ENCODE measurements at regions not wholly inside any gene's neighbourhood (a gene's known extent, or its start where the extent isn't known, plus 50 kb on each side); places are given as distances from the start of the nearest gene placed in this dataset.

DNA sequence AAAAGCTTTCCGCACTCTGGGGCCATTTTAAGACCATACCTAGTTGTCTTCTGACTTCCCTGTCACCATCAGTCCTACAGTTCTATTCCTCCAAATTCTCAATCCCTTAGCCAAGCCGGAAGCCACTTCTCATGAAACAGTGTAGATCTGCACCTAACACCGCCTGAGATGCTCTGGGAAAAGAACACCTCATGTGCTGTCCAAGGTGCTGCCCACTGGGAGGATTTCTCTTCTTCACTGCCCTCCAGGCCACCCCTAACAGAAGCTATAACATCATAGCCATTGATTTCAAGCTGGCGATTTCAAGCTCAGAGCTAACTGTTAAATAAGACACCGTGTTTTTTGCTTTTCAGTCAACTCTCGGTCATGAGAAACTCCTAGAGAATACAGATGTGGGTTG, 559.3 kb downstream of the CCDC171 start:
- H3K4me1 ChIP-seq (ENCODE audit: control insufficient read depth in 3 of 3, insufficient read depth in 3 of 3, low read length in 3 of 3), result no peaks in the 10 kb centered on the region
- no peak overlapping the region for H3K27ac ChIP-seq (ENCODE audit: low read depth, low read length)
- no peak overlapping the region for H3K4me3 ChIP-seq (ENCODE audit: low read length in 3 of 3)
- no peaks in the 10 kb centered on the region for H3K9me3 ChIP-seq (ENCODE audit: control insufficient read depth in 3 of 3, low read length in 3 of 3)
- no peak overlapping the region for H3K9ac ChIP-seq (ENCODE audit: low read depth in 1 of 3, low read length in 3 of 3)
- no peaks in the 10 kb centered on the region for H3K36me3 ChIP-seq (ENCODE audit: control insufficient read depth in 3 of 3, insufficient read depth in 3 of 3, low read length in 3 of 3)
- no peaks in the 10 kb centered on the region for H3K27me3 ChIP-seq (ENCODE audit: control insufficient read depth in 3 of 3, insufficient read depth in 3 of 3, low read length in 3 of 3)

DNA sequence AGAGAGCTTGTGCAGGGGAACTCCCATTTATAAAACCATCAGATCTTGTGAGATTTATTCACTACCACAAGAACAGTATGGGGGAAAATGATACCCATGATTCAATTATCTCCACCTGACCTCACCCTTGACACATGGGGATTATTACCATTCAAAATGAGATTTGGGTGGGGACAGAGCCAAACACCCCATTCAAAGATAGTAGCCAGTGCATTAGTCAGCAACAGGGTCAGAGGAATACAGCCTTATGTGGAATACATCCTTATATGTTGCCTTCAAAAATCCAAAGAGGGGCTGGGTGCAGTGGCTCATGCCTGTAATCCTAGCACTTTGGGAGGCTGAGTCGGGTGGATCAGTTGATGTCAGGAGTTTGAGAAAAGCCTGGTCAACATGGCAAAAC, 563.2 kb downstream of the CCDC171 start:
- no peaks in the 10 kb centered on the region for H3K36me3 ChIP-seq (ENCODE audit: control insufficient read depth in 3 of 3, insufficient read depth in 3 of 3, low read length in 3 of 3)
- H3K9me3 ChIP-seq (ENCODE audit: control insufficient read depth in 3 of 3, low read length in 3 of 3), result no peaks in the 10 kb centered on the region
- H3K4me1 ChIP-seq (ENCODE audit: control insufficient read depth in 3 of 3, insufficient read depth in 3 of 3, low read length in 3 of 3), result no peaks in the 10 kb centered on the region
- H3K27me3 ChIP-seq (ENCODE audit: control insufficient read depth in 3 of 3, insufficient read depth in 3 of 3, low read length in 3 of 3), result no peaks in the 10 kb centered on the region
- no peak overlapping the region for H3K4me3 ChIP-seq (ENCODE audit: low read length in 3 of 3)
- H3K9ac ChIP-seq (ENCODE audit: low read depth in 1 of 3, low read length in 3 of 3), result no peak overlapping the region
- H3K27ac ChIP-seq (ENCODE audit: low read depth, low read length), result no peak overlapping the region

DNA sequence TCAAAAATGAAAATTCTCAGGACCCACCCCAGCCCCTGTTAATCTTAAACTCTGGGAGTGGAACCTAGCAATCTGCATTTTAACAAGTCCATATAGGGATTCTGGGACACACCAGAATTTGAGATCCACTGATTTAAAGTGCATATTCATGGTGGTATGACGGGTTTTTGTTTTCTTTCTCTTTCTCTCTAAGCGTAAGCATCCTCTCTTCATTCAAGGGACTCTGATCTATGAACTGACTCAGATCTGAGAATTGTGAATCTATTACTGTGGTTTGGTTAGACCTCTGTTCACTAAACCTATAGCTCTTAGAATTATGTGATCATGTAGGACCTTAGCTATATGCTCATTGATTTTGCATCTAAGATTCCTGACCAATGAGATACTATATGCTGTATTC, 565.2 kb downstream of the CCDC171 start:
- H3K4me1 ChIP-seq (ENCODE audit: control insufficient read depth in 3 of 3, insufficient read depth in 3 of 3, low read length in 3 of 3), result no peaks in the 10 kb centered on the region
- H3K9ac ChIP-seq (ENCODE audit: low read depth in 1 of 3, low read length in 3 of 3), result no peak overlapping the region
- no peaks in the 10 kb centered on the region for H3K27me3 ChIP-seq (ENCODE audit: control insufficient read depth in 3 of 3, insufficient read depth in 3 of 3, low read length in 3 of 3)
- H3K9me3 ChIP-seq (ENCODE audit: control insufficient read depth in 3 of 3, low read length in 3 of 3), result no peaks in the 10 kb centered on the region
- no peaks in the 10 kb centered on the region for H3K36me3 ChIP-seq (ENCODE audit: control insufficient read depth in 3 of 3, insufficient read depth in 3 of 3, low read length in 3 of 3)
- H3K4me3 ChIP-seq (ENCODE audit: low read length in 3 of 3), result no peak overlapping the region
- H3K27ac ChIP-seq (ENCODE audit: low read depth, low read length), result no peak overlapping the region

DNA sequence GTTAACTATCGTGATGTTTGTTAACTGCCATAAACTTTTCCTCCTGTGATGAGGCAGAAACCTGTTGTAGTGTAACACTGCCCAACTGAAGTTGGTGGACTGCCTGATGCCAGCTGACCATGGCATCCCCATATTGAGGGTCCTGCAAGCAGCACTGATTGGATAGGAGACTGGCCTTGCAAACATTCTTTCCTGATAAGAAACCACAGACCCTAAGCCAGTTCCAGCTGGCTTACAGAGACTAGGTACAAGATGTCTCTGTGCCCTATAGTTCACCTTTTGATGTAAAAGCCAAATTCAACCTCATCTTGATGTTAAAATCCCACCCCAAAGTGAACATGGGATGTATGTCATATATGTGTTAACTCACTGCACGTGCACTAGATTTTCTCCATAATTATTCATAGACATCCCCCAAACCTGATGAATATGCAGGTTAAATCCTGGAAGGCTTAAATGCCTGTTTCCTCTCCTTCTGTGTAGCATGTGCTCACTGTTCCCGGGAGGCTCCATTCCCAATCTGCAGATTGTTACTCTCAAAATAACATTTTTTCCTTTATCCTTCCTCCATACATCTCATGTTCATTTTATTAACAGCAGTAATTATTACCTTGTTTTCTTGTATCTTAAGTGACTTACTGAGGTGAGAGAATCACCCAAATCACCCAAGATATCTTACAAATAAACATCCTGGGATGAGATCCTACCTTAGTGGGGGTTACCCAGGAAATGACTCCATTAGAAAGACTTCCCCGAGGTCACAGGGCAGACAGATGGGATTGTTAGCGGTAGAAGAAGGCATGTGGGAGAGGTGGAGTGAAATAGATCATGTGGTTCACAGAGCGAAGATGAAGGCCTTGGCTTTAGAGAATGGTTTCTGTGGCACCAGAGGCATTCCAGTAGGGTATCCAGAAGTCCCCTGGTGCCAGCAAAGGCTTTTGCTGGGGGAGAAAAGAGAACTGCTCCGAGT, 566.7 kb downstream of the CCDC171 start:
- Histone ChIP-seq H3K36me3 (ENCODE audit: control insufficient read depth in 3 of 3, insufficient read depth in 3 of 3, low read length in 3 of 3) (no peaks in the 10 kb centered on the region), H3K27ac (ENCODE audit: low read depth, low read length) (no peak overlapping the region), H3K4me3 (ENCODE audit: low read length in 3 of 3) (no peak overlapping the region), H3K4me1 (ENCODE audit: control insufficient read depth in 3 of 3, insufficient read depth in 3 of 3, low read length in 3 of 3) (no peaks in the 10 kb centered on the region), H3K9ac (ENCODE audit: low read depth in 1 of 3, low read length in 3 of 3) (no peak overlapping the region), H3K27me3 (ENCODE audit: control insufficient read depth in 3 of 3, insufficient read depth in 3 of 3, low read length in 3 of 3) (no peaks in the 10 kb centered on the region), H3K9me3 (ENCODE audit: control insufficient read depth in 3 of 3, low read length in 3 of 3) (no peaks in the 10 kb centered on the region)

DNA sequence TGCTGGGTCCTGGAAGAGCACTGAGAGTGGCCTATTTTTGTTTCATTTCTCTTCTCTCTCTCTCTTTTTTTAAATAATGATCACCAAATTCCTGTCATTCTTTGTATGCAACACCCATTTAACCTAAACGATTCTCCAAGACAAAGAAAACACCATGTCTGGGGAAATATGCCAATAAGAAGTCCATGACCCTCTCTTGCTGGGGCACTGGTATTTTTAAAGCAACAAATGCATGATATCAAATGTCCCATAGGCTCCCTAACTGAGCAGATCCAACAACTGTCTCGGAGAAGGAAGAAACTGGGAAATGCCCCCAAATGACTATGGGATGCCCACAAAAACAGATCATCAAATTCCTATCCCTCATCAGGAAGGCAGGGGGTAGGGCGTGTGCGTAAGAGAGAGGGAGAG, 567.4 kb downstream of the CCDC171 start:
- H3K36me3 ChIP-seq (ENCODE audit: control insufficient read depth in 3 of 3, insufficient read depth in 3 of 3, low read length in 3 of 3), result no peaks in the 10 kb centered on the region
- no peak overlapping the region for H3K9ac ChIP-seq (ENCODE audit: low read depth in 1 of 3, low read length in 3 of 3)
- H3K4me1 ChIP-seq (ENCODE audit: control insufficient read depth in 3 of 3, insufficient read depth in 3 of 3, low read length in 3 of 3), result no peaks in the 10 kb centered on the region
- H3K4me3 ChIP-seq (ENCODE audit: low read length in 3 of 3), result no peak overlapping the region
- H3K9me3 ChIP-seq (ENCODE audit: control insufficient read depth in 3 of 3, low read length in 3 of 3), result no peaks in the 10 kb centered on the region
- H3K27me3 ChIP-seq (ENCODE audit: control insufficient read depth in 3 of 3, insufficient read depth in 3 of 3, low read length in 3 of 3), result no peaks in the 10 kb centered on the region
- no peak overlapping the region for H3K27ac ChIP-seq (ENCODE audit: low read depth, low read length)

DNA sequence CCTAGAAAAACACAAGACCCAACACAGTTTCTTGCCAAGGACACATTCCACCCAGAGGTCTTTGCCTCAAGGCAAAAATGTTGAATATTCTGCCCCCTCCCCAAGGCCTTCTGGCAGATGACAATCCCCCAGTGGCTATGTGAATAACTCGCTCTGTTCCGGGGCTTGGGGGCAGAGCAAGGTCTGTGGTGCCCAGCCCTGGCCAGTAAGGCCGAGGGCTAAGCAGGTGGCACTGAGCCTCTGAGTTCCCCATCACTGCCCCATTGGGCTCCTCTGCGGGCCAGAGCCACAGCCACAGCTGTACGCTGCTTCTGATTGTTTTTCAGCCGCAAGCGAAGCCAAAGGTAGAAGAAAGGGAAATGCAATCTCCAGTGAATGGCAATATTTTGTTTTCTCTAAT, 567.9 kb downstream of the CCDC171 start:
- Histone ChIP-seq H3K9ac (ENCODE audit: low read depth in 1 of 3, low read length in 3 of 3) (no peak overlapping the region), H3K9me3 (ENCODE audit: control insufficient read depth in 3 of 3, low read length in 3 of 3) (no peaks in the 10 kb centered on the region), H3K4me3 (ENCODE audit: low read length in 3 of 3) (no peak overlapping the region), H3K27me3 (ENCODE audit: control insufficient read depth in 3 of 3, insufficient read depth in 3 of 3, low read length in 3 of 3) (no peaks in the 10 kb centered on the region), H3K27ac (ENCODE audit: low read depth, low read length) (no peak overlapping the region), H3K4me1 (ENCODE audit: control insufficient read depth in 3 of 3, insufficient read depth in 3 of 3, low read length in 3 of 3) (no peaks in the 10 kb centered on the region), H3K36me3 (ENCODE audit: control insufficient read depth in 3 of 3, insufficient read depth in 3 of 3, low read length in 3 of 3) (no peaks in the 10 kb centered on the region)

DNA sequence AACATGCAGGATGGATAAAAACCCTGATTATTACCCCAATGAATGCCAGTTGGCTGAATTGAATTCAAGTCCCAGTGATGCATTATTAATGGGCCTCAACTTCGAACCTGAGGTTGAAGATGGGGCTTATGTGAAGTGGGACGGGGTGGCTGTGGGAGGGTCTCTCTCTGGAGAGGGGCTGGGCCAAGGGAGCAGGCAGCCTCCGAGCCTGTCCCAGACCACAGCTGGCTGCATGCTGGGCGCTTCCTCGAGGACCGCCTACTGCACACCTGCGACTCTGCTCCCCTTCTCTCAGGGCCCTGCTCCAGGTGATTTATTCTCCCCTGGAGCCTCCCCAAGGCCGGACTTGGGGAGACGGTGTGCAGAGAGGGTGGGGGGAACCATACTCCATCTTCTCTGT, 568.3 kb downstream of the CCDC171 start:
- Histone ChIP-seq H3K4me3 (ENCODE audit: low read length in 3 of 3) (no peak overlapping the region), H3K4me1 (ENCODE audit: control insufficient read depth in 3 of 3, insufficient read depth in 3 of 3, low read length in 3 of 3) (no peaks in the 10 kb centered on the region), H3K9me3 (ENCODE audit: control insufficient read depth in 3 of 3, low read length in 3 of 3) (no peaks in the 10 kb centered on the region), H3K27me3 (ENCODE audit: control insufficient read depth in 3 of 3, insufficient read depth in 3 of 3, low read length in 3 of 3) (no peaks in the 10 kb centered on the region), H3K27ac (ENCODE audit: low read depth, low read length) (no peak overlapping the region), H3K9ac (ENCODE audit: low read depth in 1 of 3, low read length in 3 of 3) (no peak overlapping the region), H3K36me3 (ENCODE audit: control insufficient read depth in 3 of 3, insufficient read depth in 3 of 3, low read length in 3 of 3) (no peaks in the 10 kb centered on the region)

DNA sequence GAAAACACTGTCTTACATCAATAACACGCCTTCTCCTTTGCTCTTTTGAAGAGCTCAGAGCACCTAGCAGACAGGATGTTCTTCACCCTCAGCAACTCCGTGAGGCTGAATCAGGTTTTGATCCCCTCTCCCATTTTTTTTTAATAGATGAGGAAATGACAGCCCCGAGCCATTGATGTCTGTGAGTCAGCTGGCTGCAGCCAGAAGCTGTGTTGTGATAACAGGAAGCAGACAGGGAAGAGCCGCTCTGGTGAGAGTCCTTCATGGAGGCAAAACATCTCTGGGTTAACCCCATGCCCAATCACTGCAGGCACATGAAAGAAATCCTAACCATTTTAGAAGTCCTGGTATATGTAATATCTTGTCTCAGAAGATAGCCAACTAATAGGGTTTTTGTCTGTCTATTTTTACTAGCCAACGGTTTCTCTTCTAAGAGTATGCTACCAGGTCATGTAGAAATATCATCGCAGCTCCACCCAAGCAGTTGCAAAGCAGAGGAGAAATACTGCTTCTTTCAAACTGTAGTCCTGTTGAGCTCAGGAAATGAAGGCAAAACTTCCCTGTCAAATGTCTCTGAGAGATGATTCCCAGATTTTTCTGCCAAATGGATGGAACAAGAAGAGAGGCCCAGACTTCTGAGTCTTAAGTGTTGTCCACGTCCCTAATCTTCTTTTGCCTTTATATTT, 568.9 kb downstream of the CCDC171 start:
- Histone ChIP-seq H3K27me3 (ENCODE audit: control insufficient read depth in 3 of 3, insufficient read depth in 3 of 3, low read length in 3 of 3) (no peaks in the 10 kb centered on the region), H3K36me3 (ENCODE audit: control insufficient read depth in 3 of 3, insufficient read depth in 3 of 3, low read length in 3 of 3) (no peaks in the 10 kb centered on the region), H3K9ac (ENCODE audit: low read depth in 1 of 3, low read length in 3 of 3) (no peak overlapping the region), H3K4me1 (ENCODE audit: control insufficient read depth in 3 of 3, insufficient read depth in 3 of 3, low read length in 3 of 3) (no peaks in the 10 kb centered on the region), H3K4me3 (ENCODE audit: low read length in 3 of 3) (no peak overlapping the region), H3K27ac (ENCODE audit: low read depth, low read length) (no peak overlapping the region), H3K9me3 (ENCODE audit: control insufficient read depth in 3 of 3, low read length in 3 of 3) (no peaks in the 10 kb centered on the region)

DNA sequence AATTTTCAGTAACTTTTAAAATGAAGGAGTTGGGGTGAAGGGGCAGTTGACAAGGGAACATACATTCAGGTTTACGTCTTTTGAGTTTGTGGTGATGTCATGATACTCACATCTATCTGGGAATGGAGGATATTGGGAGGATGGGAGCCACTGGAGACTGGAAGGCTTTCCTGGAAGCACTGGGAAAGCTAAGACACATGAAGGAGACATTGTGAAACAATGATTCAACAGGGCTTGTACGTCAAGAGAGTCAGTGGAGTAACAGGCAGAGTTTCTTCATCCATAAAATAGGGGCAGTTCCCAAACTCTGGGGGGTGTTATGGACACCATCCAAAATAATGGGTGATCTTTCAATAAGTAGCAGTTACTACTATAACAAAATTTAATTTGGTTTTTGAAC, 572.8 kb downstream of the CCDC171 start:
- Histone ChIP-seq H3K4me3 (ENCODE audit: low read length in 3 of 3) (no peak overlapping the region), H3K36me3 (ENCODE audit: control insufficient read depth in 3 of 3, insufficient read depth in 3 of 3, low read length in 3 of 3) (no peaks in the 10 kb centered on the region), H3K9ac (ENCODE audit: low read depth in 1 of 3, low read length in 3 of 3) (no peak overlapping the region), H3K9me3 (ENCODE audit: control insufficient read depth in 3 of 3, low read length in 3 of 3) (no peaks in the 10 kb centered on the region), H3K4me1 (ENCODE audit: control insufficient read depth in 3 of 3, insufficient read depth in 3 of 3, low read length in 3 of 3) (no peaks in the 10 kb centered on the region), H3K27ac (ENCODE audit: low read depth, low read length) (no peak overlapping the region), H3K27me3 (ENCODE audit: control insufficient read depth in 3 of 3, insufficient read depth in 3 of 3, low read length in 3 of 3) (no peaks in the 10 kb centered on the region)

DNA sequence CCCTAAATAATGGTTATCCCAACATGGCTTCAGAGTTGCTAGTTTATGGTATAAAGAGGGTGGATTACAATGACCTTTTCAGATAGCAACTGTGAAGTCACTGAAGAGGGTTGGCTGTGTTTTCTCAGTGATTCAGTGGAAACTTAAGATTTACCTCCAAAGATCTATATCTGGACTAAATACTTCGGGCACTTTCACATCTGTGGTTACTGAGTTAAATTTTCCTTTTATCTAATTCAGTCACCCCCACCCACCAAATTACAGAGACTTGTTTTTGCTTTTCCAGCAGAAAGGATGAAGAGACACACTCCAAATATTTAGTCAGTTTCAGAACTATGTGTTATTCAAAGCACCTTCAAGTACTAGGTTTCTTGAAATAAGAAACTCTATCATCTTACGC, 573.2 kb downstream of the CCDC171 start:
- H3K36me3 ChIP-seq (ENCODE audit: control insufficient read depth in 3 of 3, insufficient read depth in 3 of 3, low read length in 3 of 3), result no peaks in the 10 kb centered on the region
- no peak overlapping the region for H3K9ac ChIP-seq (ENCODE audit: low read depth in 1 of 3, low read length in 3 of 3)
- no peaks in the 10 kb centered on the region for H3K27me3 ChIP-seq (ENCODE audit: control insufficient read depth in 3 of 3, insufficient read depth in 3 of 3, low read length in 3 of 3)
- no peak overlapping the region for H3K27ac ChIP-seq (ENCODE audit: low read depth, low read length)
- H3K9me3 ChIP-seq (ENCODE audit: control insufficient read depth in 3 of 3, low read length in 3 of 3), result no peaks in the 10 kb centered on the region
- H3K4me1 ChIP-seq (ENCODE audit: control insufficient read depth in 3 of 3, insufficient read depth in 3 of 3, low read length in 3 of 3), result no peaks in the 10 kb centered on the region
- H3K4me3 ChIP-seq (ENCODE audit: low read length in 3 of 3), result no peak overlapping the region

Measured in skeletal muscle tissue (tissue), 3 donors.